Fibroblast of skin of scalp (primary cell): ENCODE measurements at regions not wholly inside any gene's neighbourhood (a gene's known extent, or its start where the extent isn't known, plus 50 kb on each side); places are given as distances from the start of the nearest gene placed in this dataset.

Experiments
- DNase-seq: peaks from one replicate; pipeline ENCODE4 v3.0.0-alpha.2; 2013

DNA sequence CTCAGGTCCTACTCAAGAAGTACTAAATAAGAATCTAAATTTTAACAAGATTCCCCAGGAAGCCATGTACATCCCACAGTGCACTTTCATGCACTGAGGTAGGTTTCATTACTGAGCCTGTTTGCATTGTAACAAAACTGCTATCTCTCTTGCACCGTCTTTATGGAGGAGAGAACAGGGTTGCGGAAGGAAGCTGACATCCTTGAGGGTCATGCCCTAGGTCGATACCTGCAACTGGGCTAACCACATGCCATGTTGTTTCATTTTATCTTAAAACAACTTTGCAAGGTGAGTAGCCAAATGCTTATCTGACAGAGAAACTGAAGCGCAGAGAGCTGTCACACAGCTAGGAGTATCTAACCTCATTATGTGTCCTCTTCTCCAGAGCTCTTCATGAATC is 656.3 kb upstream of the TENM4 start:
- DNase-seq, result no peak

DNA sequence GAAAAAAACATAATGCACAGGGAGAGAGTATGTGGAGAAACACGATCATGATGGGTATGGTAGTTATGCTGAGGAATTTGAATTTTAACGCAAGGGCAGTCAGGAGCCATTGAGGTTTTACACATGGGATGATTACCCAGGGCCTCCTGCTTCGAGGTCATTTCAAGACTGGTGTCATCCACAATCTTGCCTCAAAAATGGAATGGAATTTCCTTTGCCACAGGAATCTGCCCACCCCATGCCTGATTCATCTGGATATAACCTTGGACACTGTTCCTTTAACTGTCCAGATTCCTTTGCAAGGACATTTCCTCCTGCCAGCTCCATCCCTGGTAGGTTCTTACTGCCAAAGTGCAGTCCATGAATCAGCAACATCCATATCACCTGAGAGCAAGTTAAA is 655.9 kb upstream of the TENM4 start:
- peak; percentile 91 for DNase-seq

DNA sequence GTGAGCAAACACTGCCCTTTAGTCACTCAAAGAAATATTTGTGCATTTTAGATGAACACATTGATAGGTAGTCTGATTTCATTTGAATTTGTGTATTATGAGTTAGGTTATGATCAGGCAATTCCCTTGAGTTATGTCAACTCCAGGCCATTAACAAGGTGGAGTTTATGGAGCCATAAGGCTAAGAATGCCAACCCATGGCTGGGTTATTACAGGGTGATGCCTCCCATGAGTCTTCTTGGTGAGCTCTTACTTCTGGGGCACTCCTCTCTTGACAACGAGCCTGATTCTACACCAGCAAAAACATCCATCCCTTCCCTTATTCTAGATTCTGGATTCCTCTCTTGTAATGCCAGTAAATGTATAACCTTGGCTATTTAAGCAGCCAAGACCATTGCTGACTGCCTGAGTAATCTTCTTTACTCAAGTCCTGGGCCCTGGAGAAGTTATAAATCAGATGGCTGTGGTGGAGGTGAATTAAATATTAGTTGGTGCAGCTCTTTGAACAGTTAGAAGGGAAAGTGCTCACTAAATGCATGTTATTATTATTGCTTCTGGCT is 645.7 kb upstream of the TENM4 start:
- no peak for DNase-seq

DNA sequence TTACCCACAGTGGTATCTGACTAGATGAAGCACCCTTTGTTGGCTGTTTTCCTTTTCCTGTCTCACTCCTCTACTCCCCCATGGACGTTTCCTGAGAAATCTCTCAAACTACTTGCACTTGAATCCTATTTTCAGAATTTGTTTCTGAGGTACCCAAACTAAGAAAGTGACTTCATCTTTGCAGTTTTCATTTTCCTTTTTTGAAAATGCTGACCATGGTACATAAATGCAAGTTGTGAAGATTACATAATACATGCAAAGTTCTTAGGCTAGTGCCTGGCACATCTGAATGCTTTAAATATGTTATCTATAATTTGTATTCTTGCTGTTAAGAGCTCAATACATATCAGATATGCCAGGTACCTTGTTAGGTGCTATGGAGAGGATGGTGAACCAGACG is 644.7 kb upstream of the TENM4 start:
- no peak for DNase-seq

DNA sequence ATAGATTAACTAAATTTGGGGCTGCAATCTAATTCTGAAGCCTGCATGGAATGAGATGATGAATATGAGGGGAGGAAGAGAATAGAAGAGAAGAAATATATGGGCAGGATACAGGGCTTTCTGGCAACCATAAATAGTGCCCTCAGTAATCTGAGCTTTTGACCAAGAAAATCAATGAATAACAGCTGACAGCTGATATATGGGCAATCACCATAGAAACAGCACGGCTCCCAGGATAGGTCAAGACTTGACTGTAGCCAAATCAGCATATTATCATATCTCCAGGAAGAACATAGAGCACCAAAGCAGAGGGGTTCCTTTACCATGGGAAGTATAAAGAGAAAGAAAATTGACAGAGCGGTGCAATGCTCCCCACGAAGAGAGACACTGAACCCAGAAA is 643.8 kb upstream of the TENM4 start:
- DNase-seq, result no peak

DNA sequence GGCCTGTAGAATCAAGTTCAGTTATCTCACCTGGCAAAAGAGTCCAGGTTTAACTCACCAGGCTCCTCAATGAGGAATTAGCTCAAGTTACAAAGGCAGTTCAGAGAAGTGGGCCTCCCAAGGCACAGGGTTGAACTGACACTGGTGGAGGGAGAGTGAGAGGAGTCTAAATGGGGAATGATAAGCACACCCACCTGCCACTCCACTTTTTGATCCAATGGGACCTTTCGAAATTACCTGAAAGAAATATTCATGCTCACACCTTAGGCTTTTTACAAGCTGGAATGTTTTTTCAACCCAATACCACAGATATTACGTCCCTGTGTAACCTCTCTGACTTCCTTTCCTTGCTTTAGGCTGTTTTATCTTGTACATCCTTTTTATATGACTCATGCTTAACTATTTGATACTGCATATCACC is 642.7 kb upstream of the TENM4 start:
- no peak for DNase-seq

DNA sequence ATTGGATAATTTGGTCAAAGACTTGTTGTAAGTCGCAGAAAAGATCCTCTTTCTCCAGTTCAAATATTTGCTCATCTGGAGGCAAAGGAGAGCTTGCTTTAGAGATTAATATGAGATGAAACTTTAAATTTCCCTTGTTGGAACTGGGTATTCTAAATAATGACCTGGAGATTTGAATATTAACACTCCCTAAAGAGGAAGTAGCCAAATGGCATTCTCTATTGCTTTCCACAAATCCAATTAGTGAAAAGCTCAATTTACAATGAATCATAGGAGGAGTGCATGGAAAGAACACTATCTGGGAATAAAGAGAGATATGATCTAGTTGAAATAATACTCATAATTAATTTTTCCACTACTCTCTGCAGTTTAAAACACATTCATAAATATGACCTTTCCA is 641.6 kb upstream of the TENM4 start:
- DNase-seq, result no peak

DNA sequence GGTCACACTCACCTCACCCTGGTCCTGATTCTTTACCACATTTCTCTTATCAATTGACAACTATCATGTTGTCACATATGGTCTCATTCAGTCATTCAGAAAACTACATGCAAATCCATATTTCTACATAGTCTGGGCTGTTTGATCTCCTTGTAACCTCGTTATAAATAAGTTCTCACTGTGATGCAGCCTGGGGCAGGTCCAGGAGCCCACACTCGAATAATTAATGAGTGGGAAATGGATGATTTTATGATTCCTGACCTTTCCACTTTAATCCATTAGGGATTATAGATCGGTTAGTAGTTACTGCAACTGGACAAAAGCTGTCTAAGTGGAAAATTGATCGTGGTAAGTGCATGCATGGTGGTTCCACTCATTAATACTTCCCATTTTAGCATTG is 636.3 kb upstream of the TENM4 start:
- DNase-seq, result no peak

DNA sequence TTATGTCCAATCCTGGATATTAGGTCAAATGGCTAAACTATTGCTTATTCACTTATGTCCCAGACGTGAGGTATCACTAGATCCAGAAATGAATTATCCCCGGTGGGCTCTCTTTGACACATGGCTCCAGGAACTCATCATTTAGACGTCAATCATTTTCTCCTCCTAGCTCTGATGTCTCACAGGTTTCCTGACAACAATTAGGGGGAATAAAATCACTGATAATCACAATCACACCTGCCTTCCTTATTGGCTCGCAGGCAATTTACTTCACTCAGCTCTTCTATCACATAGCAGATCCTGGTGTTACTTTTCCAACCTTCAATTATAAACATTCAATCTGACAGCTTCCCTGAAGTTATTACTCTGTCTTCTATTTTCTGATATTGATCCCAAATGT is 634.0 kb upstream of the TENM4 start:
- DNase-seq, result no peak

DNA sequence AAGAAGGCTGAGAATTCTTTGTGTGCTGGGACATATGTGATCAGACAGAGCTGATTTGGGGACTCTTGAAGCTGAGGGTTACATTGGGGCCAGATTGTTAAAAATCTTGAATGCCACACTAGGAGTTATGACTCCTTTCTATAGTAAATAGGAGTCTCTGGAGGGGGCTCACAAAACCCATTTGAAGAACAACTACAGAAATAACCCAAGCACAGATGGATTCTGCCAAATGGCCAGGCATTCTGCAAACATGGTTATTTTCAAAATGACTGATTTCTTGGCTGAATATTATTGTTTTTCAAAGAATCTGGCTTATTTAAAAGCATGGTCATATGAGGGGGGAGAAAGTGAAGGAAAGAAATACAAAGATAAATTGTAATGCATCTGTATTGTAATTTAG is 625.5 kb upstream of the TENM4 start:
- DNase-seq, result no peak

DNA sequence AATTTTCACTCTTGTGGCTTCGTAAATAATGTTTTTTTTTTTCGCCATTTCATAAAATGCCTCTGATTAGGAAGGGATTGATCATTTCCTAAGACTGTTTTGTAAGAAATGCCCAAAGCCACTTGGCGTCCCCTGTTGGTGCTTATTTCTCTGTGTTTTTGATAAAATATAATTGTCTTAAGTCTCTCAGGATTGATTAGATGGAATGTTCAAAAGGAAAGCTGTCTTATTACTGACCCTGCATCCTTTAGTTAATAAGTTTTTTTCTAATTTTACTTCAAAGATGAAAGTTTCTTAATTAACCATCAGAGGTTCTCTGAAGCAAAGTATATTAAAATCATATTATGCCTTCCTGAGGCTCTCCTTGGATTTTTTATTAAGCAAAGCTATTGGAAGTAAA is 624.3 kb upstream of the TENM4 start:
- DNase-seq, result no peak

DNA sequence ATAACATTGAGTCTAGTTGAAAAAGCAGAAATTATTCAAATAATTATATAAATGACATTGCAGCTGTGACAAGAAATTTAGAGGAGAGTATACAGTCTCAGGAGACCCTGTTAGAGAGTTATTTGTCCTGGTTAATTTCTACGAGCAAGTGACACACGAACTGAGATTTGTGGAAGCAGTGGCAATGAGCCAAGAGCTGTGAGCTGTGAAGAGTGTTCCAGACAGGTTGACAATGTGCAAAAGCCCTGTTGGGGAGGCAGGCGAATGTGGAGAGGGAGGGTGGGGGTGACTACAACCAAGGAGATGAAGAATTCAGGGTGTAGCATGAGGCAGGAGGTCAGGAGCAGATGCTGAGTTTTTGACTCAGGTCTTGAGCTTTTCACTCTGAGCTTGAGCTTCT is 620.2 kb upstream of the TENM4 start:
- DNase-seq, result no peak

DNA sequence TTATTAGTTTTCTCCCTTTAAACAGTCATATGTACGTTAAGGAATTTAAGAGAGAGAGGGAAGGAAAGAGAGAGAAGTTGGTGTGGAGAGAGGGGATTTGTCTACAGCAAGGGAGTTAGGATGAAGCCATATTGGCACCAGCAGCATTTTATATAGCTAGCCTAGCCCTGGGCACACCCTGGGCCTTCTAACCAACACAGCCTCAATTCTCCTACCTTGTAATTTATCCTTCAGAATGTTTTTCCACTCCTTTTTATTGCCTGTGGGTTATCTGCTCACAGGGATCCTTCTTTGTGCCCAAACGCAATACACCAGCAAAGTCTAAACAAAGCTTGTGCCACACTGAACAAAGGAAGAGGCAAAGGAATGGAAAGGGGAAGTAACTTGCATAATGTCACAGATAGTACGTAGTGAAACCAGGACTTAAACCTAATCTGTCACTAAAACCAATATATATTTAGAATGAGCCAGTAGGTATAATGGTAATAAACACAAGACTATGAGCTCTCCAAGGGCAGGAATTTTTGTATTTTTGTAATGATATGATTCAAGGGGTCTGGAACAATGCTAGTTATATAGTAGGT is 613.8 kb upstream of the TENM4 start:
- no peak for DNase-seq

DNA sequence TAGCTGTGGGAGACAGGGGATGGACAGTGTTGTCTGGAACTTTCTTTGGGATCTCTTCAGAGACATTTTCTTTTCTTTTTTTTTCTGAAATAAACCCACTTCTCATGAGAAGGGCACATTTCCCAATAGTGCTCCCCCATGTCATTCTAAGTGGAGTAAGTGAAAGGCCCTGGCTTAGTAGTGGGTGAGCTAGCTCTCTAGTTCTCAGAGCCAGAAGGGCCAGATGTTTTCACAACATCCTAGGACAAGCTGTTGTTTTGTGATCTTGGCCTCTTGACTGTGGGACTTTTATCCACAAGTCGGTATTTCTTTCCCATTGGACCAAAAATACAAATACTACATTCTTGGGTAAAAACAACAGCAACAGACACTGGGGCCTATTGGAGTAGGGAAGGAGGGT is 607.7 kb upstream of the TENM4 start:
- no peak for DNase-seq

DNA sequence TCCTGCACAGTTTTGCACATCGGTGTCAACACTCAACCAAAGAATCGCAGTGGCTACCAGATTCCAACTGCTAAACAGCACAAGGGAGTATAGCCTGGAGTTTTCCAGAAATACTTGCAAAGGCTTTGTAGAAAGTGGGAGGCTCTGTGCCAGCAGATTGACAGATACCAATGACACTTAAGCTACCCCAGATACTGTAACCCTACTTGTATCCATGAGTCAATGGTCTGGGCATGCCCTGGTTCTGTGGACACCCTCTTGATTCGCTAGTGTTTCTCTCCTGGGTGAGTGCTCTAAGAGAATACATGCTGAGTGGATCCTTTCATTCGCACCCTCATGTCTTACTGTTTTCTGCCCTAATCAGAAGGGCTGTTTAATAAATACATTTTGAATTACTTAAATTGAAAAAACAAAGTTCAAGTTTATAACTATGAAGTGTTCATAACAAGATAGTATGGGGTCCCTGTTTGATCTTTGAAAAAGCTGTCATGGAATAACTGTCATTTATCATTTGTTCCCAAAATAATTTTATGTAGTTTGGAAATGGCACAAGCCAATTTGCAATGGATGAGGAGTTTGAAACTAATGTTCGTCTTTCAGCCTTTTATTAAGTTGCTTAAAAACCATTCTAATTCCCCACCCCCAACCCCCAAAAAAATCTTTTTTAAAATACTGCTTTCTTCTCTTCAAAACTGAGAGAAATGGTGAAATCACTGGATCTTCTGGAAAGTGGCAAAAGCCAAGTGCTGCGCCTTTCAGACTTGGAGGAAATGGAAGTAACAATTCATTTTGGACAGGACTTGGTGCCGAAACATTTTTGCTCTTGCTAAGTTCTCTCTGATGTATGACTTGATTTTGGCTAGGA is 600.5 kb upstream of the TENM4 start:
- DNase-seq, result no peak

DNA sequence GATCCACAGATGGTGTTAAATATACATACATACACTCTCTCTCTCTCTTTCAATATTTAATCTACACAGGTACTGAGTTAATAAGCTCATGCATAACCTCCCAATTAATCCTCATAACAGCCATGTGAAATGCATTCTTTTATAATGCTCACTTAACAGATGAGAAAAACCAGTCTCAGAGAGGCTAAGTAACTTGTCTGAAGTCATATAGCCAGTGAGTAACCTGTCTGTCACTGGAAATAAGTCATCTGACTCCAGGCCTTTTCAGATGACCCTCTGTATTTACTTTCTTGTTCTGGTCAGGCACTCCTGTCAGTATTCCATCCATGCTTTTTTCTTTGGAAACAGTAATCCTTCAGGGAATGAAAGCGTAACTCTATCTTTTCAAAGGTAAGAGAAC is 594.0 kb upstream of the TENM4 start:
- no peak for DNase-seq

DNA sequence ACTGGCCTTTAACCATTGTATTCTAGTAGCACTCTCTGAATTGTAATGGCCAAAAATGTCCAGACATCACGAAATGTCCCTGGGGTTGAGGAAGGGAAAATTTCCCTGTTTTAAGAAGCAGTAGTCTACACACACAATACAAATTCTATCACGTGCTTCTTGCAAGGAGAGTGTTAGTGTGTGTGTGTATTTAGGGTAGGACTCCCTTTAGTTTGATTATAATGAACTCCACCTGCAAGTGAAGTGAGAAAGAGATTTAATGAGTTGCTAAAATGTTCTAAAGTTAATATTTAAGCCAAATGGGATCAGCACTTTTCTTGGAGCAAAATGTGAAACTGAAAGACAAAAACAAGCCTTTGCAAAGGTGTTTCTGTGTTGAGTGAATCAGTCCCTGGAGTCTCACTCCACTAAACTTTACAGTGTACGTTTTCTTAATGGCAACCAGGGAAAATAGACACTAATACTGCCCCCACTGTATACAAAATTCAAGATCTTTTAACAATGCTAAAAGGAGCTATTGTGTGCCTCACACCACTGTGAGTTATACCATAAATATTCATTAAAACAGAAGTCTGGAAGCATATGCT is 590.3 kb upstream of the TENM4 start:
- DNase-seq, result no peak

DNA sequence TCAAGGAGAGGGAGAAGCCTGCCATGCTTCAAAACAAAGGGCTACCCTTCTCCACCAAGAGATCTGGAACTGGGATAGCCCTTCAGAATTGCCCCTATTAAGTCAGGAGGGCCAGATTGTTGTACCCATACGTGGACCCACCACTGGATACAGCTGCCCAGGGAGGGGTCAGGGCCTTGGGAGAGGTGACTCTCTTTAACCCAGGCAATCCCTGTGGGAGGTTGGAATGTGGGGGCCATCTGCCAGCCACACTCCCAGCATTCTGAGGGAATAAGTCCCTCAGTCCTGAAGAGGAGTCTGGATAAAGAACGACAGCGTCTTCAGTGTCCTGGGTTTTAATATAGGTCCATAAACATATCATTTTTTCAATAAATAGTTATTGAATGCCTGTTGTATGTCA is 588.2 kb upstream of the TENM4 start:
- no peak for DNase-seq

DNA sequence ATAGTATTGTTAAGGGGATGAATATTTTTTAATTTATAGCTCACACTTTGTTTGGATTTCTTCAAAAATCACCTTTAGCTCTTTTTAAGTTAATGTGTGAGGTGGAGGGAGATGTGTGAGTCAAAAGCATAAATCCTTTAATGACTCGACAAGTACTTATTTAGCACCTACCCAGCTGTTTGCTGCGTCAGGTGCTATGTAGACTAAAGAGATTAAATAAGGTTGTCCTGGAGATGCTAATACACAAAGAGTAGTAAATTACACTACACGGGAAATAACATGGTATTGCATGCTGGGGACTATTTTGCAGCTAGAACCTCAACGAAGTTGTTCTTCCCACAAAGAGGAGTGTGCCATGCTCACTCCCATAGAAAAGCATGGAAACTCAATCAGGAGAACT is 583.3 kb upstream of the TENM4 start:
- no peak for DNase-seq

DNA sequence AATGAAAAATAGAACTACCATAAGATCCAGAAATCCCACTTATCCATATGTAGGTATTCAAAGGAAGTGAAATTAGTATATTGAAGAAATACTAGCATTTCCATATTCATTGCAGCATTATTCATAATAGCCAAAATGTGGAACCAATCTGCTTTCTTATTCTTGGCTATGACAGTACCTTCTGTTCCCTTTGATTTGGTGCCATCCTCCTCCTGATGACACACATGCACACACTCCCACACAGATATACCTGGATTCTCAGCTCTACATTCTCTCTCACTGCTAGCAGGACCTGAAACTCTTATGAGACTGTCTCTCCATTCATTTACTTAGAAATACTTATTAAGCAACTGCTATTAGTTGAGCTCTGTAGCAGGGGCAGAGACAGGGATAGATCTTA is 582.6 kb upstream of the TENM4 start:
- no peak for DNase-seq

DNA sequence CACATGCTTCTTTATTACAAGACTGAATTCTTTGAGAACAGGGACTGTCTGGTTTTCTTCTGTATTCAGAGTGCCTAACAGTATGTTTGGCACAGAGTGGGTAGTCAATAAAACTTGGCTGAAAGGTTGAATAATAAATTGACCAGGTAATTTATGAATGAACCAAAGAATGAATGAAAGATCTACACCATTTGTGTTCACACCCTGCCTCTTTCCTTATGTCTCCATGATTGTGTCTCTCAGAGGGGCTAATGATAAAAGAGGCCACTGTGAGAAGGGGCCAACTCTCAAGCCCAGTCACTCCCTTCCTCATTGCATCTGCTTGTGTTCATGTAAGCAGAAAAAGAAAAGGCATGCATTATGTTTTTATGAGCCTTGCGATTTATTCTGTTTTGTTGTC is 569.7 kb upstream of the TENM4 start:
- no peak for DNase-seq

DNA sequence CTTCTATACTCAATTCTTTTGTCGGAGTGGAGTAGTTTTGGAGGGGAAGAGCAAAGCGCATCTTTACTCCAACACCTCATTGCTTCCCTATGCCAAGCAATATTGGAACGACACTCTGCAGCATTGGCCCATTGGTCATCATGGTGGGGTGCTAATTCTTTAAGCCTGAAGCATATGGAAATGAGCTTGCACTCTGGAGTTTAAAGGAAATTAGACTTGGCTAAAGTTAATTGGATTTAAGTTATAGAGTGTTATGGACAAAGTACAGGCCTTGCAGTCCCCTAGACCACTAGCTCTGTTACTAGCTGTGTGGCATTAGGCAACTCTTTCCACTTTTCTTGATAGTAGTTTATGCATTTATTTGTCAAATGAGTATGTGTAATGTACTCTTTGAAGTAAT is 568.3 kb upstream of the TENM4 start:
- no peak for DNase-seq

DNA sequence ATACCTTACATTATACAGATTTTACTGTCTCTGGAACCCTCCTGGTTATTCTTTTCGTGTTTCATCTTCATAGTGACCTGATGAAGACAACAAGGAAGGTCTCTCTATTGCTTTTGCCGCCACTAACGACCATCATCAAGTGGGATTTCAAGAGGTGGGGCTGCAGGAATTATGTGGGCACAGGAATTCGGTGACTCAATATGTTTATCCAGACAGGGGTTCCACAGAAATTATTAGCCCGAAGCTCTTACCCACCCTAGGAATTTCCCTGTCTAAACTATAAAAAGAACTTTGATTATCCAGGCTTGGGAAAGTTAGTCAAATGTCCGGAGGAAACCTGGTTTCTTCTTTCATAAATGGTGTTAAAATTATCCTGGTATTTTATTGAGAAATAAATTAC is 566.8 kb upstream of the TENM4 start:
- peak; percentile 1 for DNase-seq

DNA sequence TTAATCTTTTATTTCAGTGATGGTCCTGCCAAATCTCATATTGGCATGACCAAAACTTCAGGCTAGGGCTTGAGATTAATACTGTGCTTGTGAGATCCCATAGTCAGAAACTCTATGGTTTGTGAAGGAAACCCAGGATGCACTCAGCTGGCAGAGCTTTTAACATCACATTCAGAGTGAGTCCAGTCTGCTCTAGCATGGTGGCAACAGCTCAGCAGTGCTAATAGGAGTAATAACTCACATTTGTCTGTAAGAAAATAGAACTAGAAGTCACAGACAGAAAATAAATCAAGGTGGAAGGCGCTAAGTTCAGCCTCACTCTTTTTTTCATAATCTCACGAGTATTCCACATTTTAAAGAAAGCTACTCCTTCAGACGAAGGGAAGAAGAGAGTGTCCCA is 549.3 kb upstream of the TENM4 start:
- no peak for DNase-seq
